ENCODE measurements at regions not wholly inside any gene's neighbourhood (a gene's known extent, or its start where the extent isn't known, plus 50 kb on each side); places are given as distances from the start of the nearest gene placed in this dataset.
"Not testable (repeated sequence)": the region's sequence is repeated elsewhere in the genome, so short reads cannot be mapped to it uniquely, and the experiment has no call there.

GRCh38 chr14:56061051-56061450 lies 57.2 kb upstream of the PELI2 start:
- TF ChIP-seq ZFX (IDR thresholded peaks at IDR 0.05): no peak
- TF ChIP-seq CTCF (conservative IDR thresholded peaks at IDR 0.05): no peak
- H3K27ac ChIP-seq: no peak overlapping the region

GRCh38 chr14:56063131-56063530 lies 55.1 kb upstream of the PELI2 start:
- no peak for TF ChIP-seq ZFX (IDR thresholded peaks at IDR 0.05)
- TF ChIP-seq CTCF (conservative IDR thresholded peaks at IDR 0.05): no peak
- no peak overlapping the region for H3K27ac ChIP-seq

- no peak overlapping the region for H3K27ac ChIP-seq
- TF ChIP-seq ZFX (IDR thresholded peaks at IDR 0.05) (no peak), CTCF (conservative IDR thresholded peaks at IDR 0.05) (no peak)
These were observed 53.7 kb upstream of the PELI2 start for GRCh38 chr14:56064513-56064912.

- not testable (repeated sequence) for H3K27ac ChIP-seq
These were observed 53.0 kb upstream of the PELI2 start for GRCh38 chr14:56065199-56065598.

- no peak overlapping the region for H3K27ac ChIP-seq
- TF ChIP-seq CTCF (conservative IDR thresholded peaks at IDR 0.05) (no peak), ZFX (IDR thresholded peaks at IDR 0.05) (no peak)
These were observed 52.5 kb upstream of the PELI2 start for GRCh38 chr14:56065621-56066290.
